HL-60 (cell line): ENCODE measurements at regions not wholly inside any gene's neighbourhood (a gene's known extent, or its start where the extent isn't known, plus 50 kb on each side); places are given as distances from the start of the nearest gene placed in this dataset.

Experiments used
- CTCF ChIP-seq: IDR thresholded peaks from one replicate; pipeline ENCODE4 v1.5.1; 2011; ENCODE audit warnings: low read length, control low read depth, inconsistent platforms; ENCODE audit not compliant: insufficient read depth
- POLR2AphosphoS5 ChIP-seq: IDR thresholded peaks from 2 replicates; pipeline ENCODE4 v1.6.1; 2012; ENCODE audit warnings: low read depth
- REST ChIP-seq: IDR thresholded peaks from 2 replicates; pipeline ENCODE4 v1.6.1; 2012; ENCODE audit warnings: low read depth; ENCODE audit not compliant: insufficient replicate concordance
- SPI1 ChIP-seq: IDR thresholded peaks from 2 replicates; pipeline ENCODE4 v1.6.1; 2012; ENCODE audit warnings: low read depth, mild to moderate bottlenecking, borderline replicate concordance

DNA sequence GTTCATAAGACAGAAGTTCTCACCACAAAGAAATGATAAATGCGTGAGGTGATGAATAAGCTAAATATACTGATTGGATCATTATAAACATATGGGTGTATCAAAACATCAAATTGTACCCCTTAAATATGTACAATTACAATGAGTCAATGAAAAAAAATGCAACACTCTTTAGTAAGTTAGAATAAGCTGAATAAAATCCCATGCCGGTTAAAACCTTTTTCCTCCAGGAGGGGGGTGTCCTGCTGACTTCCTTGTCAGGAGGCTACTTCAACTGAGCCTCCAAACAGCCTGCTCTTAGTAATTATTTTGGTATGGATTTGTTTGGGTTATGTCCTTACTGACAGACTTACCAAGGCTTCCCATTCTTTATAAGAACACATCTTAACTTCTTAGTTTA is 649.1 kb downstream of the INHBA start:
- TF ChIP-seq CTCF (no peak), REST (no peak), SPI1 (no peak), POLR2AphosphoS5 (no peak)
